HG03159 (cell line): ENCODE measurements at regions not wholly inside any gene's neighbourhood (a gene's known extent, or its start where the extent isn't known, plus 50 kb on each side); places are given as distances from the start of the nearest gene placed in this dataset.

Experiments
- ATAC-seq: cut with Tn5 transposase; IDR thresholded peaks from one replicate; pipeline ENCODE4 v1.9.1; 2021; ENCODE audit warnings: mild to moderate bottlenecking, moderate library complexity; ENCODE audit not compliant: unreplicated experiment

GRCh38 chr9:129476821-129477611, 143.9 kb downstream of the C9orf50 start:
- no peak for ATAC-seq

GRCh38 chr9:129474740-129475404, 146.0 kb downstream of the C9orf50 start:
- no peak for ATAC-seq

GRCh38 chr9:129473523-129474244, 147.2 kb downstream of the C9orf50 start:
- ATAC-seq = no peak

- ATAC-seq = no peak
These were observed 148.2 kb downstream of the C9orf50 start for GRCh38 chr9:129472651-129473102.

GRCh38 chr9:129471201-129472019, 149.5 kb downstream of the C9orf50 start:
- ATAC-seq = no peak

GRCh38 chr9:129469988-129470316, 150.9 kb downstream of the C9orf50 start:
- no peak for ATAC-seq

- no peak for ATAC-seq
These were observed 151.5 kb downstream of the C9orf50 start for GRCh38 chr9:129469188-129469987.

- no peak for ATAC-seq
These were observed 152.9 kb downstream of the C9orf50 start for GRCh38 chr9:129467739-129468666.

GRCh38 chr9:129467004-129467588, 153.8 kb downstream of the C9orf50 start:
- no peak for ATAC-seq

- ATAC-seq = no peak
These were observed 154.9 kb downstream of the C9orf50 start for GRCh38 chr9:129465834-129466535.

GRCh38 chr9:129464972-129465833, 155.7 kb downstream of the C9orf50 start:
- ATAC-seq = no peak

- no peak for ATAC-seq
These were observed 156.9 kb downstream of the C9orf50 start for GRCh38 chr9:129463994-129464393.

GRCh38 chr9:129463477-129463876, 157.4 kb downstream of the C9orf50 start:
- no peak for ATAC-seq

- ATAC-seq = no peak
These were observed 158.5 kb downstream of the C9orf50 start for GRCh38 chr9:129462360-129462759.

GRCh38 chr9:129460323-129461261, 160.3 kb downstream of the C9orf50 start:
- peak; percentile 81 for ATAC-seq
